D721Med (cell line): ENCODE measurements at regions not wholly inside any gene's neighbourhood (a gene's known extent, or its start where the extent isn't known, plus 50 kb on each side); places are given as distances from the start of the nearest gene placed in this dataset.
"Not testable (repeated sequence)": the region's sequence is repeated elsewhere in the genome, so short reads cannot be mapped to it uniquely, and the experiment has no call there.

Experiments used
- DNase-seq: peaks from one replicate; pipeline ENCODE4 v3.0.0; 2011; ENCODE audit warnings: low spot score; ENCODE audit not compliant: insufficient read length
- FAIRE-seq: peaks from 2 replicates; lab custom pipeline; 2011; peaks lifted over from hg19 to GRCh38; lab: Jason Lieb, UNC
- CTCF ChIP-seq: IDR thresholded peaks from 2 replicates; pipeline ENCODE4 v1.5.1; 2012; ENCODE audit warnings: mild to moderate bottlenecking, control low read depth; ENCODE audit not compliant: insufficient read depth; ENCODE audit errors: missing control alignments

- FAIRE-seq (no peak), DNase-seq (no peak)
- TF ChIP-seq CTCF = no peak
Observed at GRCh38 chr15:93358166-93359059, 269.4 kb upstream of the RGMA start.

- no peak for FAIRE-seq
- DNase-seq = no peak
- TF ChIP-seq CTCF = no peak
Observed at GRCh38 chr15:93348711-93349545, 259.9 kb upstream of the RGMA start.

GRCh38 chr15:93347986-93348385 is 259.0 kb upstream of the RGMA start:
- DNase-seq (no peak), FAIRE-seq (no peak)
- no peak for TF ChIP-seq CTCF

- TF ChIP-seq CTCF = no peak
- DNase-seq (no peak), FAIRE-seq (no peak)
Observed at GRCh38 chr15:93345981-93346380, 257.0 kb upstream of the RGMA start.

- not testable (repeated sequence) for FAIRE-seq, DNase-seq
Observed at GRCh38 chr15:93343402-93343801, 254.4 kb upstream of the RGMA start.

- DNase-seq (no peak), FAIRE-seq (no peak)
- TF ChIP-seq CTCF = no peak
Observed at GRCh38 chr15:93341164-93341563, 252.2 kb upstream of the RGMA start.

- TF ChIP-seq CTCF = no peak
- FAIRE-seq = no peak
- DNase-seq = no peak
Observed at GRCh38 chr15:93340406-93340805, 251.4 kb upstream of the RGMA start.
